Muscle of back (tissue), 3 donors: ENCODE measurements at regions not wholly inside any gene's neighbourhood (a gene's known extent, or its start where the extent isn't known, plus 50 kb on each side); places are given as distances from the start of the nearest gene placed in this dataset.
A peak's percentile ranks its signal among the peaks of the same experiment; 100 is the strongest.
"Not testable (repeated sequence)": the region's sequence is repeated elsewhere in the genome, so short reads cannot be mapped to it uniquely, and the experiment has no call there.

Source experiments
- DNase-seq, 3 donors: peaks; one replicate each; pipeline versions ENCODE4 v3.0.0 to v3.0.0-alpha.2; 2013

- no peak for DNase-seq
Observed at GRCh38 chr1:65062339-65062738, 85.7 kb upstream of the AK4 start.

GRCh38 chr1:65063025-65063424, 85.0 kb upstream of the AK4 start:
- no peak for DNase-seq

GRCh38 chr1:65064981-65065380, 83.0 kb upstream of the AK4 start:
- peak in 2 of 3 donors; percentile 20 to 56 for DNase-seq

GRCh38 chr1:65065524-65066418, 82.2 kb upstream of the AK4 start:
- DNase-seq: peak; percentile 37 to 81 (median 44)

- no peak for DNase-seq
Observed at GRCh38 chr1:65066419-65066765, 81.6 kb upstream of the AK4 start.

GRCh38 chr1:65066766-65067490, 81.1 kb upstream of the AK4 start:
- DNase-seq: peak; percentile 82 to 96 (median 89)

GRCh38 chr1:65067491-65068201, 80.4 kb upstream of the AK4 start:
- peak; percentile 85 to 94 (median 88) for DNase-seq

GRCh38 chr1:65068202-65069010, 79.6 kb upstream of the AK4 start:
- peak; percentile 45 to 83 (median 65) for DNase-seq

- DNase-seq: no peak
Observed at GRCh38 chr1:65069011-65069565, 78.9 kb upstream of the AK4 start.

- no peak for DNase-seq
Observed at GRCh38 chr1:65072845-65073244, 75.2 kb upstream of the AK4 start.

GRCh38 chr1:65075123-65075976, 72.7 kb upstream of the AK4 start:
- peak in 2 of 3 donors; percentile 32 to 61 for DNase-seq

GRCh38 chr1:65077369-65077768, 70.6 kb upstream of the AK4 start:
- DNase-seq: no peak

GRCh38 chr1:65079941-65080340, 68.1 kb upstream of the AK4 start:
- DNase-seq: no peak

- DNase-seq: no peak
Observed at GRCh38 chr1:65082346-65083040, 65.5 kb upstream of the AK4 start.

GRCh38 chr1:65083263-65083896, 64.6 kb upstream of the AK4 start:
- no peak for DNase-seq

GRCh38 chr1:65084066-65084465, 63.9 kb upstream of the AK4 start:
- no peak for DNase-seq

- DNase-seq: not testable (repeated sequence)
Observed at GRCh38 chr1:65087519-65087918, 60.5 kb upstream of the AK4 start.

GRCh38 chr1:65090406-65090805, 57.6 kb upstream of the AK4 start:
- DNase-seq: no peak

- DNase-seq: no peak
Observed at GRCh38 chr1:65092691-65093090, 55.3 kb upstream of the AK4 start.
